GM12878 (cell line): ENCODE measurements at regions not wholly inside any gene's neighbourhood (a gene's known extent, or its start where the extent isn't known, plus 50 kb on each side); places are given as distances from the start of the nearest gene placed in this dataset.

Experiments used
- ATF3 ChIP-seq: IDR thresholded peaks from 2 replicates; pipeline ENCODE4 v1.6.1; 2011; ENCODE audit warnings: low read depth, mild to moderate bottlenecking, low read length, moderate library complexity, borderline replicate concordance; ENCODE audit errors: extremely low read depth
- CHD4 ChIP-seq: fragments of 200-600 bp; sonication (generic); IDR thresholded peaks from 2 replicates; pipeline ENCODE4 v1.6.1; 2016; ENCODE audit warnings: mild to moderate bottlenecking
- CREB1 ChIP-seq: IDR thresholded peaks from 2 replicates; pipeline ENCODE4 v1.6.1; 2012; ENCODE audit warnings: low read depth, mild to moderate bottlenecking, inconsistent platforms
- IKZF1 ChIP-seq: fragments of 450-650 bp; conservative IDR thresholded peaks from 2 replicates; pipeline ENCODE4 v1.6.1; 2017; ENCODE audit warnings: antibody characterized with exemption, mild to moderate bottlenecking
- IRF3 ChIP-seq: fragments of 450-650 bp; IDR thresholded peaks from 2 replicates; pipeline ENCODE4 v1.6.1; 2014; ENCODE audit warnings: mild to moderate bottlenecking
- MAX ChIP-seq: IDR thresholded peaks from 2 replicates; pipeline ENCODE4 v1.6.1; 2012; ENCODE audit warnings: low read depth, low read length, improper control_type of control experiment
- MXI1 ChIP-seq: fragments of 150-350 bp; IDR thresholded peaks from 2 replicates; pipeline ENCODE4 v1.6.1; 2011; ENCODE audit warnings: low read depth, mild to moderate bottlenecking, inconsistent platforms, low read length, improper control_type of control experiment
- RELA ChIP-seq: fragments of 450-650 bp; IDR thresholded peaks from 2 replicates; pipeline ENCODE4 v1.8.0; 2014; ENCODE audit warnings: borderline replicate concordance; ENCODE audit not compliant: partially characterized antibody
- SUZ12 ChIP-seq: fragments of 200-600 bp; sonication (generic); IDR thresholded peaks from one replicate; pipeline ENCODE4 v1.6.1; 2018; ENCODE audit warnings: antibody characterized with exemption, mild to moderate bottlenecking; ENCODE audit not compliant: unreplicated experiment

- TF ChIP-seq CHD4 (no peak), IKZF1 (no peak), SUZ12 (no peak), ATF3 (no peak), MXI1 (no peak), CREB1 (no peak), RELA (no peak), IRF3 (no peak), MAX (no peak)
Measured at GRCh38 chr1:81325397-81325796, 475.3 kb upstream of the ADGRL2 start.
